SK-N-MC (cell line): ENCODE measurements at regions not wholly inside any gene's neighbourhood (a gene's known extent, or its start where the extent isn't known, plus 50 kb on each side); places are given as distances from the start of the nearest gene placed in this dataset.

Experiments used
- EZH2 ChIP-seq: fragments of 200-600 bp; sonication (generic); IDR thresholded peaks from one replicate; pipeline ENCODE4 v1.6.1; 2017; ENCODE audit warnings: antibody characterized with exemption
- FOXP2 ChIP-seq: optimal IDR thresholded peaks from 2 replicates; pipeline ENCODE3; 2011; ENCODE audit warnings: mild to moderate bottlenecking, moderate library complexity; ENCODE audit not compliant: insufficient read depth; ENCODE audit errors: extremely low read length, control extremely low read depth
- POLR2AphosphoS5 ChIP-seq: IDR thresholded peaks from 2 replicates; pipeline ENCODE4 v1.6.1; 2012; ENCODE audit warnings: mild to moderate bottlenecking, low read depth, low read length, borderline replicate concordance

- TF ChIP-seq POLR2AphosphoS5 (no peak), EZH2 (no peak), FOXP2 (no peak)
Measured at GRCh38 chr1:5250336-5250735, 595.9 kb downstream of the AJAP1 start.
